HG02981 (cell line): ENCODE measurements at regions not wholly inside any gene's neighbourhood (a gene's known extent, or its start where the extent isn't known, plus 50 kb on each side); places are given as distances from the start of the nearest gene placed in this dataset.
A peak's percentile ranks its signal among the peaks of the same experiment; 100 is the strongest.
"Not testable (repeated sequence)": the region's sequence is repeated elsewhere in the genome, so short reads cannot be mapped to it uniquely, and the experiment has no call there.

Experiments used
- ATAC-seq: cut with Tn5 transposase; IDR thresholded peaks from one replicate; pipeline ENCODE4 v1.9.1; 2021; ENCODE audit warnings: mild to moderate bottlenecking, moderate library complexity; ENCODE audit not compliant: unreplicated experiment

- ATAC-seq = no peak
These were observed 161.5 kb upstream of the KBTBD8 start for GRCh38 chr3:66836363-66837152.

GRCh38 chr3:66838704-66839103 lies 159.4 kb upstream of the KBTBD8 start:
- ATAC-seq = no peak

- no peak for ATAC-seq
These were observed 158.6 kb upstream of the KBTBD8 start for GRCh38 chr3:66839508-66839907.

- ATAC-seq = not testable (repeated sequence)
These were observed 155.2 kb upstream of the KBTBD8 start for GRCh38 chr3:66842761-66843464.

- ATAC-seq = no peak
These were observed 146.1 kb upstream of the KBTBD8 start for GRCh38 chr3:66851894-66852613.

- ATAC-seq = no peak
These were observed 143.4 kb upstream of the KBTBD8 start for GRCh38 chr3:66854601-66855151.

- ATAC-seq = peak; percentile 91
These were observed 141.6 kb upstream of the KBTBD8 start for GRCh38 chr3:66856533-66856932.

GRCh38 chr3:66858656-66859381 lies 139.3 kb upstream of the KBTBD8 start:
- ATAC-seq = no peak

GRCh38 chr3:66860771-66861170 lies 137.3 kb upstream of the KBTBD8 start:
- ATAC-seq = no peak

GRCh38 chr3:66863205-66864111 lies 134.6 kb upstream of the KBTBD8 start:
- no peak for ATAC-seq

GRCh38 chr3:66884659-66885058 lies 113.4 kb upstream of the KBTBD8 start:
- ATAC-seq = no peak

GRCh38 chr3:66885326-66886000 lies 112.6 kb upstream of the KBTBD8 start:
- ATAC-seq = no peak

- ATAC-seq = no peak
These were observed 108.2 kb upstream of the KBTBD8 start for GRCh38 chr3:66889750-66890494.

GRCh38 chr3:66898155-66898554 lies 100.0 kb upstream of the KBTBD8 start:
- ATAC-seq = no peak

GRCh38 chr3:66904336-66904735 lies 93.8 kb upstream of the KBTBD8 start:
- no peak for ATAC-seq

- no peak for ATAC-seq
These were observed 93.1 kb upstream of the KBTBD8 start for GRCh38 chr3:66904831-66905493.

- no peak for ATAC-seq
These were observed 91.0 kb upstream of the KBTBD8 start for GRCh38 chr3:66907136-66907535.
